Ectodermal cell (in vitro differentiated cells): ENCODE measurements at regions not wholly inside any gene's neighbourhood (a gene's known extent, or its start where the extent isn't known, plus 50 kb on each side); places are given as distances from the start of the nearest gene placed in this dataset.

Experiments used
- H3K27ac ChIP-seq: 2 replicates; pipeline ENCODE4 v1.7.0; 2013; ENCODE audit warnings: mild to moderate bottlenecking, low read depth, low read length; ENCODE audit not compliant: insufficient read depth, poor library complexity, severe bottlenecking
- H3K27me3 ChIP-seq: 2 replicates; pipeline ENCODE4 v1.7.0; 2013; ENCODE audit warnings: mild to moderate bottlenecking, low read length; ENCODE audit not compliant: insufficient read depth, control insufficient read depth, poor library complexity, severe bottlenecking
- H3K36me3 ChIP-seq: one replicate; pipeline ENCODE4 v1.7.0; 2013; ENCODE audit warnings: low read length; ENCODE audit not compliant: control insufficient read depth, insufficient read depth
- H3K4me1 ChIP-seq: one replicate; pipeline ENCODE4 v1.7.0; 2013; ENCODE audit warnings: low read length; ENCODE audit not compliant: control insufficient read depth, insufficient read depth
- H3K4me3 ChIP-seq: 2 replicates; pipeline ENCODE4 v1.7.0; 2013; ENCODE audit warnings: low read depth, low read length, control low read depth; ENCODE audit not compliant: insufficient read depth
- H3K9me3 ChIP-seq: 2 replicates; pipeline ENCODE4 v1.7.0; 2013; ENCODE audit warnings: mild to moderate bottlenecking, low read length, moderate library complexity; ENCODE audit not compliant: control insufficient read depth
- whole genome bisulfite sequencing, 2 experiments: methylation state at CpG; one replicate each; pipeline ENCODE4 v1.1.7; 2013; ENCODE audit warnings: missing lambda C conversion rate in 2 of 2; 5-methylcytosine and 5-hydroxymethylcytosine counted together

DNA sequence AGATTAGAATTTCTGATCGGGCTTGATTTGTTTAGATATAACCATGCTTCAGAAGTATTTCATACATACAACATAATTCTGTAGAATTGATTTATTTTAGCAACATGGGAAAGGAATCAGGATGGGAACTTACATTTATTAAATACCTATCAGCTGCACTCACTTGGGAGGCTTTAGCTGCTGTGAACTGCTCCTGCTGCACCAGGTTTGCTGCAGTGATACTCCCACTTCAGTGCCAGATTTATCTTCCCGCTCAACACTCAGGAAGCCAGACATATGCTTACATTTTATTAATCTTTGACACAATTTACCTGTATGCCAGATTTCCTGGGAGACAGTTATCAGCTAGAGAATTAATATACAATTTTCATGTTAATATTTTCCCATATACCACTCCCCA is 64.0 kb upstream of the PLCXD3 start:
- 90 to 94% methylated on average over 1 of the region's 2 CpGs for WGBS, 2 experiments

More for the DNA sequence above, 64.0 kb upstream of the PLCXD3 start:
- Histone ChIP-seq H3K4me3 (no peak overlapping the region), H3K4me1 (no peaks in the 10 kb centered on the region), H3K27ac (no peak overlapping the region), H3K27me3 (no peaks in the 10 kb centered on the region), H3K9me3 (no peaks in the 10 kb centered on the region), H3K36me3 (no peaks in the 10 kb centered on the region)
